ENCODE measurements at regions not wholly inside any gene's neighbourhood (a gene's known extent, or its start where the extent isn't known, plus 50 kb on each side); places are given as distances from the start of the nearest gene placed in this dataset.
A peak's percentile ranks its signal among the peaks of the same experiment; 100 is the strongest.
"Not testable (repeated sequence)": the region's sequence is repeated elsewhere in the genome, so short reads cannot be mapped to it uniquely, and the experiment has no call there.

GRCh38 chr16:29203046-29203932, 203.2 kb downstream of the NPIPB11 start:
- H3K27ac ChIP-seq (ENCODE audit: low read depth, low read length); H3K36me3 ChIP-seq (ENCODE audit: control insufficient read depth in 2 of 3, insufficient read depth in 3 of 3, low read length in 3 of 3); intact Hi-C loops (cut with micrococcal nuclease); ATAC-seq; H3K4me3 Mint-ChIP-seq; H3K4me1 Mint-ChIP-seq; H3K4me3 ChIP-seq (ENCODE audit: low read length); H3K9me3 ChIP-seq (ENCODE audit: control insufficient read depth in 2 of 3, low read length in 3 of 3); H3K4me1 ChIP-seq (ENCODE audit: control insufficient read depth in 2 of 2, insufficient read depth in 2 of 2, low read length in 2 of 2); DNase-seq; H3K27me3 Mint-ChIP-seq; CTCF ChIA-PET; H3K27me3 ChIP-seq (ENCODE audit: control insufficient read depth in 2 of 2, insufficient read depth in 2 of 2, low read length in 2 of 2); POLR2A ChIA-PET: not testable (repeated sequence)
- Mint-ChIP-seq H3K36me3 (peaks cover 5 to 28% (median 19%) of the 10 kb centered on the region in 5 donors), H3K27ac (peak overlapping the region in 1 of 9 donors; percentile 23), H3K9me3 (peaks cover 0 to 17% (median 8%) of the 10 kb centered on the region in 11 donors)

GRCh38 chr16:29202642-29203041, 203.9 kb downstream of the NPIPB11 start:
- ATAC-seq; DNase-seq; H3K4me1 ChIP-seq (ENCODE audit: control insufficient read depth in 2 of 2, insufficient read depth in 2 of 2, low read length in 2 of 2); H3K4me1 Mint-ChIP-seq; H3K27me3 ChIP-seq (ENCODE audit: control insufficient read depth in 2 of 2, insufficient read depth in 2 of 2, low read length in 2 of 2); H3K4me3 Mint-ChIP-seq; H3K4me3 ChIP-seq (ENCODE audit: low read length); POLR2A ChIA-PET; H3K36me3 ChIP-seq (ENCODE audit: control insufficient read depth in 2 of 3, insufficient read depth in 3 of 3, low read length in 3 of 3); H3K27me3 Mint-ChIP-seq; CTCF ChIA-PET; H3K9me3 ChIP-seq (ENCODE audit: control insufficient read depth in 2 of 3, low read length in 3 of 3); intact Hi-C loops (cut with micrococcal nuclease); H3K27ac ChIP-seq (ENCODE audit: low read depth, low read length): not testable (repeated sequence)
- Mint-ChIP-seq H3K27ac (peak overlapping the region in 1 of 9 donors; percentile 25), H3K36me3 (peaks cover 5 to 26% (median 23%) of the 10 kb centered on the region in 5 donors), H3K9me3 (peaks cover 0 to 17% (median 9%) of the 10 kb centered on the region in 11 donors)

- ATAC-seq; H3K4me3 Mint-ChIP-seq; H3K36me3 ChIP-seq (ENCODE audit: control insufficient read depth in 2 of 3, insufficient read depth in 3 of 3, low read length in 3 of 3); H3K9me3 ChIP-seq (ENCODE audit: control insufficient read depth in 2 of 3, low read length in 3 of 3); H3K27ac ChIP-seq (ENCODE audit: low read depth, low read length); H3K4me1 ChIP-seq (ENCODE audit: control insufficient read depth in 2 of 2, insufficient read depth in 2 of 2, low read length in 2 of 2); POLR2A ChIA-PET; H3K27me3 ChIP-seq (ENCODE audit: control insufficient read depth in 2 of 2, insufficient read depth in 2 of 2, low read length in 2 of 2); DNase-seq; intact Hi-C loops (cut with micrococcal nuclease); CTCF ChIA-PET; H3K4me3 ChIP-seq (ENCODE audit: low read length); H3K27me3 Mint-ChIP-seq: not testable (repeated sequence)
- Mint-ChIP-seq H3K36me3 (peaks cover 5 to 24% (median 23%) of the 10 kb centered on the region in 5 donors), H3K9me3 (peaks cover 0 to 17% (median 9%) of the 10 kb centered on the region in 11 donors), H3K27ac (peak overlapping the region in 1 of 9 donors; percentile 30), H3K4me1 (peaks cover 0 to 13% (median 0%) of the 10 kb centered on the region in 7 donors)
Measured at GRCh38 chr16:29202025-29202632, 204.4 kb downstream of the NPIPB11 start.

GRCh38 chr16:29201296-29202024, 205.1 kb downstream of the NPIPB11 start:
- H3K4me1 ChIP-seq (ENCODE audit: control insufficient read depth in 2 of 2, insufficient read depth in 2 of 2, low read length in 2 of 2); intact Hi-C loops (cut with micrococcal nuclease); ATAC-seq; H3K9me3 ChIP-seq (ENCODE audit: control insufficient read depth in 2 of 3, low read length in 3 of 3); H3K36me3 ChIP-seq (ENCODE audit: control insufficient read depth in 2 of 3, insufficient read depth in 3 of 3, low read length in 3 of 3); H3K27me3 Mint-ChIP-seq; POLR2A ChIA-PET; DNase-seq; H3K27ac ChIP-seq (ENCODE audit: low read depth, low read length); H3K4me3 ChIP-seq (ENCODE audit: low read length); CTCF ChIA-PET; H3K27me3 ChIP-seq (ENCODE audit: control insufficient read depth in 2 of 2, insufficient read depth in 2 of 2, low read length in 2 of 2); H3K4me3 Mint-ChIP-seq: not testable (repeated sequence)
- Mint-ChIP-seq H3K4me1 (peaks cover 0 to 14% (median 0%) of the 10 kb centered on the region in 7 donors), H3K27ac (peak overlapping the region in 1 of 9 donors; percentile 30), H3K36me3 (peaks cover 5 to 24% (median 17%) of the 10 kb centered on the region in 5 donors), H3K9me3 (peaks cover 0 to 16% (median 5%) of the 10 kb centered on the region in 11 donors)

- peaks cover 0 to 11% (median 0%) of the 10 kb centered on the region in 7 donors for H3K4me1 Mint-ChIP-seq
- H3K27me3 Mint-ChIP-seq; ATAC-seq; POLR2A ChIA-PET; H3K27me3 ChIP-seq (ENCODE audit: control insufficient read depth in 2 of 2, insufficient read depth in 2 of 2, low read length in 2 of 2); CTCF ChIA-PET; H3K4me3 ChIP-seq (ENCODE audit: low read length); H3K9me3 ChIP-seq (ENCODE audit: control insufficient read depth in 2 of 3, low read length in 3 of 3); H3K36me3 ChIP-seq (ENCODE audit: control insufficient read depth in 2 of 3, insufficient read depth in 3 of 3, low read length in 3 of 3); DNase-seq; H3K4me1 ChIP-seq (ENCODE audit: control insufficient read depth in 2 of 2, insufficient read depth in 2 of 2, low read length in 2 of 2); intact Hi-C loops (cut with micrococcal nuclease); H3K27ac ChIP-seq (ENCODE audit: low read depth, low read length); H3K4me3 Mint-ChIP-seq: not testable (repeated sequence)
- H3K36me3 Mint-ChIP-seq: peaks cover under 1 to 20% (median 13%) of the 10 kb centered on the region in 5 donors
- H3K27ac Mint-ChIP-seq: peak overlapping the region in 1 of 9 donors; percentile 83
- H3K9me3 Mint-ChIP-seq: peaks cover 0 to 13% (median under 1%) of the 10 kb centered on the region in 11 donors
Measured at GRCh38 chr16:29200681-29201080, 205.8 kb downstream of the NPIPB11 start.

- Mint-ChIP-seq H3K9me3 (peaks cover 0 to 11% (median 0%) of the 10 kb centered on the region in 11 donors), H3K4me1 (peaks cover 0 to 11% (median 0%) of the 10 kb centered on the region in 7 donors), H3K36me3 (peaks cover 0 to 18% (median 10%) of the 10 kb centered on the region in 5 donors), H3K27ac (peak overlapping the region in 1 of 9 donors; percentile 83)
- H3K27me3 Mint-ChIP-seq; DNase-seq; H3K4me3 ChIP-seq (ENCODE audit: low read length); H3K4me3 Mint-ChIP-seq; POLR2A ChIA-PET; CTCF ChIA-PET; H3K36me3 ChIP-seq (ENCODE audit: control insufficient read depth in 2 of 3, insufficient read depth in 3 of 3, low read length in 3 of 3); intact Hi-C loops (cut with micrococcal nuclease); H3K27ac ChIP-seq (ENCODE audit: low read depth, low read length); ATAC-seq; H3K9me3 ChIP-seq (ENCODE audit: control insufficient read depth in 2 of 3, low read length in 3 of 3); H3K27me3 ChIP-seq (ENCODE audit: control insufficient read depth in 2 of 2, insufficient read depth in 2 of 2, low read length in 2 of 2); H3K4me1 ChIP-seq (ENCODE audit: control insufficient read depth in 2 of 2, insufficient read depth in 2 of 2, low read length in 2 of 2): not testable (repeated sequence)
Measured at GRCh38 chr16:29200135-29200601, 206.3 kb downstream of the NPIPB11 start.

Measured in naive thymus-derived CD4-positive, alpha-beta T cell (primary cell).